ENCODE measurements at regions not wholly inside any gene's neighbourhood (a gene's known extent, or its start where the extent isn't known, plus 50 kb on each side); places are given as distances from the start of the nearest gene placed in this dataset.

GRCh38 chr12:125487336-125487735 is 422.1 kb downstream of the AACS start:
- Histone ChIP-seq H3K36me3 (no peaks in the 10 kb centered on the region), H3K4me1 (ENCODE audit: low read depth) (no peaks in the 10 kb centered on the region), H3K27ac (no peak overlapping the region), H3K27me3 (no peaks in the 10 kb centered on the region), H3K9me3 (ENCODE audit: low read depth) (no peaks in the 10 kb centered on the region), H3K4me3 (no peak overlapping the region)
- DNase-seq (ENCODE audit: low read depth in 1 of 2, low spot score in 1 of 2) = no peak
- no peak for TF ChIP-seq CTCF (IDR thresholded peaks at IDR 0.05; ENCODE audit: low read depth, low read length)

- Histone ChIP-seq H3K27me3 (no peaks in the 10 kb centered on the region), H3K9me3 (ENCODE audit: low read depth) (no peaks in the 10 kb centered on the region), H3K4me1 (ENCODE audit: low read depth) (no peaks in the 10 kb centered on the region), H3K27ac (no peak overlapping the region), H3K4me3 (no peak overlapping the region), H3K36me3 (no peaks in the 10 kb centered on the region)
- DNase-seq (ENCODE audit: low read depth in 1 of 2, low spot score in 1 of 2) = no peak
- no peak for TF ChIP-seq CTCF (IDR thresholded peaks at IDR 0.05; ENCODE audit: low read depth, low read length)
Observed at GRCh38 chr12:125491553-125491952, 426.3 kb downstream of the AACS start.

- no peaks in the 10 kb centered on the region for H3K9me3 ChIP-seq (ENCODE audit: low read depth)
- no peak overlapping the region for H3K4me3 ChIP-seq
- no peak overlapping the region for H3K27ac ChIP-seq
- no peaks in the 10 kb centered on the region for H3K4me1 ChIP-seq (ENCODE audit: low read depth)
- no peak for TF ChIP-seq CTCF (IDR thresholded peaks at IDR 0.05; ENCODE audit: low read depth, low read length)
- no peaks in the 10 kb centered on the region for H3K27me3 ChIP-seq
- DNase-seq (ENCODE audit: low read depth in 1 of 2, low spot score in 1 of 2) = no peak
- H3K36me3 ChIP-seq = no peaks in the 10 kb centered on the region
Observed at GRCh38 chr12:125492354-125493270, 427.4 kb downstream of the AACS start.

- no peak for TF ChIP-seq CTCF (IDR thresholded peaks at IDR 0.05; ENCODE audit: low read depth, low read length)
- H3K4me1 ChIP-seq (ENCODE audit: low read depth) = no peaks in the 10 kb centered on the region
- no peak overlapping the region for H3K27ac ChIP-seq
- no peaks in the 10 kb centered on the region for H3K27me3 ChIP-seq
- DNase-seq (ENCODE audit: low read depth in 1 of 2, low spot score in 1 of 2) = no peak
- H3K9me3 ChIP-seq (ENCODE audit: low read depth) = no peaks in the 10 kb centered on the region
- H3K4me3 ChIP-seq = no peak overlapping the region
- H3K36me3 ChIP-seq = no peaks in the 10 kb centered on the region
Observed at GRCh38 chr12:125493704-125494308, 428.6 kb downstream of the AACS start.

GRCh38 chr12:125503128-125503527 is 437.9 kb downstream of the AACS start:
- TF ChIP-seq CTCF (IDR thresholded peaks at IDR 0.05; ENCODE audit: low read depth, low read length) = no peak
- H3K9me3 ChIP-seq (ENCODE audit: low read depth) = no peaks in the 10 kb centered on the region
- H3K27me3 ChIP-seq = no peaks in the 10 kb centered on the region
- H3K36me3 ChIP-seq = no peaks in the 10 kb centered on the region
- DNase-seq (ENCODE audit: low read depth in 1 of 2, low spot score in 1 of 2) = no peak
- no peak overlapping the region for H3K27ac ChIP-seq
- no peak overlapping the region for H3K4me3 ChIP-seq
- no peaks in the 10 kb centered on the region for H3K4me1 ChIP-seq (ENCODE audit: low read depth)
